Right lobe of liver (tissue), 4 donors: ENCODE measurements at regions not wholly inside any gene's neighbourhood (a gene's known extent, or its start where the extent isn't known, plus 50 kb on each side); places are given as distances from the start of the nearest gene placed in this dataset.

Source experiments
- CTCF ChIP-seq, 4 donors: fragments of 200-600 bp in 3 of 4; fragments of 450-650 bp in 1 of 4; IDR thresholded peaks; one replicate each; pipeline versions ENCODE4 v1.5.1 to v1.8.0; 2016 to 2022; ENCODE audit warnings: antibody characterized with exemption in 4 of 4, mild to moderate bottlenecking in 2 of 4
- POLR2A ChIP-seq: fragments of 450-650 bp; IDR thresholded peaks from one replicate; pipeline ENCODE4 v1.6.1; 2017; ENCODE audit warnings: antibody characterized with exemption, mild to moderate bottlenecking
- donor health status: DM: no; HTN: no; CAD: no.
- donor health status: DM: no; HTN: no; CAD: no.
- donor health status: DM: no; HTN: yes; CAD: no.

- TF ChIP-seq CTCF (IDR thresholded peaks at IDR 0.05) (no peak), POLR2A (no peak)
Observed at GRCh38 chr3:59285560-59285959, 235.7 kb upstream of the CFAP20DC start.
